Cerebellar cortex (tissue), 1 donor: ENCODE measurements at regions not wholly inside any gene's neighbourhood (a gene's known extent, or its start where the extent isn't known, plus 50 kb on each side); places are given as distances from the start of the nearest gene placed in this dataset.
"Not testable (repeated sequence)": the region's sequence is repeated elsewhere in the genome, so short reads cannot be mapped to it uniquely, and the experiment has no call there.

Source experiments
- DNase-seq: peaks from one replicate; pipeline ENCODE4 v3.0.0-alpha.2; 2015; ENCODE audit warnings: low spot score

DNA sequence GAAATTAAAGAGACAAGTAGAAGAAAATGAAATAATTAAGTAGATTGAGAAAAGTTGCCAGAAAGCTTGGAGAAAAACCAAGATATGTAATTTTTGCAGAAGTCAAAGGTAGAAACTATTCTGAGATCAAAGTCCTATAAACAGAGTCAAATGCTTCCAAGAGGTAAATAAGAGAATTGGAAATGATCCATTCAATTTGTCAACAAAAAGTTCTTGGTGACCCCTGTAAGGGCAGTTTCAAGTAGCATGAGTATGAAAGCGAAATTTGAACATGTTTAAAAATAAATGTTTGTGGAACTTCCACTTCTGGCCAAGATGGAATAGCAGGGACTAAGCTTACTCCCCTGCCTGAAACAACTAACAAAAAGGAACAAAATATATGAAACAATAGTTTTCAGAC, 562.0 kb downstream of the SMARCA1 start:
- no peak for DNase-seq

DNA sequence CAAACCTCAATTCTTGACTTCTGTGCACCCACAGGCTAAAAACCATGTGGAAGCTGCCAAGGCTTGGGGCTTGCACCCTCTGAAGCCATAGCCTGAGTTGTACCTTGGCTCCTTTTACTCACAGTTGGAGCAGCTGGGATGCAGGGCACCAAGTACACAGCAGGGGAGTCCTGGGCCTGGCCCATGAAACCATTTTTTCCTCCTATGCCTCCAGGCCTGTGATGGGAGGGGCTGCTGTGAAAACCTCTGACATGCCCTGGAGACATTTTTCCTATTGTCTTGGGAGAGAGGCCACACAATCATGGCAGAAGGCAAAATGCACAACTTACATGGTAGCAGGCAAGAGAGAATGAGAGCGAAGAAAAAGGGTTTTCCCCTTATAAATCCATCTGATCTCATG, 568.6 kb downstream of the SMARCA1 start:
- not testable (repeated sequence) for DNase-seq

DNA sequence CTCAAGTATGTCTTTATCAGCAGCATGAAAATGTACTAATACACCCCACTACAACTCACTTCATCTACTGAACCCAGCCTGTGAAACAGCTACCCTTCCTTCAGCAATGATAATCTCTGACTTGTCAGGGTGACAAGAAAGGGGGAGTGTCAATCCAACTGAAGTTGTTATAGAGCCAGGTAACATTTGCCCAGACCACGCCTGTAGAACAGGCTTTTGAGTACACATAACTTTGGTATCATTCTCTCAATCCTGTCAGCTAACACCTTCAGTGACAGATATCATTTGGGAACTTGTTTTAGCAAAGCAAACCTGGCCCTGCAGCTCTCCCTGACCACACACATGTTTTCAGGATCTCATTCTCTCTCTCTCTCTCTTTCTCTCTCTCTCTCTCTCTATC, 592.2 kb downstream of the SMARCA1 start:
- no peak for DNase-seq

DNA sequence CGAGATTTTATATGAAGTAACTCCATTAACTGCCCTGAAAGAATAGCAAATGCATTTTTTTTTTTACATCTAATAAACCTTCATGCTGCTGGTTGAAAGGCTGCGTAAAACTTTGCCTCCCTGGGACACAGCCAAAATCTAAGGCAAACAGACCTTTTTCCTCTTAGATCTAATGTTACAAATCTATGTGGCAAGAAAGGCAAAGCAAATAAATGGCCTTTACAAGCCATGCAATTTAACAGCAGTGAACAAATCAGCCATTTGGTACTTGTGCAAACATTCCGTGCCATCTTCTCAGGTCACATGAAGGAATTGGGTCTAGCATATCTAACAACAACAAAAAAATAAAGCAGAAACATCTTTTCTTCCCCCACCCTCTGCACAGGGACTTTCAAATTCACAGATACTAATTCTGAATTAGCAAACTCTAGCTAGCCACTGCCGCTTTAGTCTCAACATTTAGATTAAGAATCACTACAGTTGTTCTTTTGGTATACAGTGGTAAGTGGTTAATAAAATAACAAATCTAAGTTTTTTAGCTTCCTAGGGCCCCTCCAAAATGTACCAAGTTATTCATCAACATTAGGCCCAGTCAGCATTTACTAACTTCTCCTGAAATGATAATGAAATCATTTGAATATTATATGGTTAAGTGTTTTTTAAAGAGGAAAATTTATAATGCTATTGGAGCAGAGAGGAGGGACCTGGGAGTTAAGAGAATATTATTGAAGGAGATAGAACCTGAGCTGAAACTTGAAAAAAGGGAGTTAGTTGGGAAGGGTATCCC, 593.8 kb downstream of the SMARCA1 start:
- no peak for DNase-seq

DNA sequence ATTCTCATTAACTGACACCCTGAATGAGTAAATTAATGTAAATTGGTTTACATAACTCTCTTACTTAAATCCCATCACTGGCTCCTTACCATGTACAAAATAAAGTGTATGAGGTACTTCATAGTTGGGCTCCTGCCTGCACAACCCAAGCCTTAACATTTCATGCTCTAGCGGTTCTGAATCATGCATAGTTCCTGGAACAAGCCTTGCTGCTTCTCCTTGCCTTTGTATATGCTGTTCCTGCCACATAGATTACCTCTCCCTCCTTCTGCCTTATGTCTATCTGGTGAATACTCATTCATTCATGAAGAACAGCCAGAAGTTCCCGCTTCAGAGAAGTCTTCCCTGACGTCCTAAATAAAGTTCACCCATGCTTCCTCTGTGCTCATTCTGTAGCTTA, 594.7 kb downstream of the SMARCA1 start:
- DNase-seq = no peak

DNA sequence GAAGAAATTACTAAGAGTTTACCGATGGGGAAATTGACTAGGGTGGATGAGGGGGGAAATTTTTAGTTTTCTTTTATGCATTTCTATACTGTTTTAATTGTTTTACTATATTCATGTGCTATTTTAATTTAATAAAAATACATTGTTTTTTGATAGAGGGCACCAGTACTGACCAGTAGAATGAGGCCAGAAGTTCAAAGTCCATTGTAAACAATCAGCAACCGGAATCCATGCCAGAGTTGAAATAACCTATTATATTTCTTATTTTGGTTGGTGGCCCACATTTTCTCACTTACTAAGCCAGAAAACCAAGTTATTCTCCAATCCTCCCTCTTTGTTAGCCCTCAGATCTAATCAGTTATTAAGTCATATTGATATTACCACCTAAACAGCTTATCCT, 595.9 kb downstream of the SMARCA1 start:
- no peak for DNase-seq

DNA sequence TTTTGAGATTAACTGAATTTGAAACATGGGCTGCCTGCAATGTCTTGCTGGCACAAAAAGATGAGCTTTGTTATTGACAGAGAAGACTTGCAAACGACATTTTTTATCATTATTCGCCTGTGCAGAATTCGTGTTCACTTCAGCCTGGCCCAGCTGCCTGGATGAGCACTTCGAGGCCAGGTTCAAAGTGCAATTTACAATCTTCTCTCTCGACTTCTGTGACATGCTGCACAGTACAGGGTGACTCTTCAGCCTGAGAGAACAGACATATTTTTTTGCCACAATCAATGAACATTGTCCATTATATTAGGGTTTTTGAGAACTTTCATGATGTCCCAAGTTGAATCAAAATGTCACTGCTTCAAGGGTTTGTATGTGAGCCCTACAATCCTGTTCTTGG, 616.5 kb downstream of the SMARCA1 start:
- no peak for DNase-seq

DNA sequence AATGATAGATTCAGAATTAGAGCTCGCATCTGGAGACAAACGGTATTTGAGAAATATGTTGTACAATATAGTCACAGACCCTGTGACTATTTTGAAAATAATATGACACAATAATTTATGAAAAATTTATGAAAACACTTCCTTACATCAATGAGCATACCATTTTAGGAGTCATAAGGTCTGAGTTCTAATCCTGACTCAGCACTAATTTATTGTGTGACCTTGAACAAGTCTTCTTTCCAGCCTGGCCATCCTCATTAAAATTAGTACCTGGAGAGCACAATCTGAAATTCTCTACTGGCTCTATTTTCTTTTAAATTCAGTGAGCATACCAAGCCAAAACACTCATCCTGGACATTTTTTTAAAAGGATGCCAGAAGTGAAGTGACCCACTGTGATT, 622.3 kb downstream of the SMARCA1 start:
- no peak for DNase-seq

DNA sequence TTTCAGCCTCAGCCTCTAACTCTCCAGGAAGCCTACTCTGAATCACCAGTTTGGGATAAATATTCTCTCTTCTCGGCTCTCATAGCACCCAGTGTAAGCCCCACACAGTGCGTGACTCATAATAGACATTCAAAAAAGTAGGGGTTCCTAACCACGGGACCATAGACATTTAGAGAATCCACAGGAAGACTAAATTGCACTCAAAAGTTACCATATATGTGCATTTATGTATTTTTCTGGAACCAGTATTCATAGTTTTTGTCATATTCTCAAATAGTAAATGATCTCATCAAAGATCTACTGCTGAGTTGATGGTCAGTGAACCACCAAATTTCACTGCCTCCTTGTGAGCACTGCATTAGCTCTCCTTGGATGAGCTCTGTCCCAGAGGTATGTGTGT, 625.7 kb downstream of the SMARCA1 start:
- DNase-seq = no peak

DNA sequence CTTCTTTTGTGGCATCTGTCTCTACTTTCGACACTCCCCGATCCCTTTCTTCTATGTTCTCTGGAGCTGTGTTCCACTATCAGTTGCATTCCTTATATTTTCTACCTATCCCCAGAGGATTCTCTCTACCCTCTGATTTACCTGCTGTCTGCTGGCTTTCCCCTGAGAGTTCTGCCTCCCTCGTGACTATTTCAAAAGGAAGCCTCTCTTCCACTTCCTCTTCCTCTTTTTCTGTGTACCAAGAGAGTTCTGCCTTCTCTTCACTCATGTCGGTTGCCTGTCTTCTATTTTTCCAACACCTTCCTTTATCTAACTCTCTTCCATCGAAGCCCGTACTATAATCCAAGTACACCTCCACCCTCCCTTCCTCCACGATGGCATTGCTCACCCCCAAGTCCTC, 631.7 kb downstream of the SMARCA1 start:
- DNase-seq = no peak

DNA sequence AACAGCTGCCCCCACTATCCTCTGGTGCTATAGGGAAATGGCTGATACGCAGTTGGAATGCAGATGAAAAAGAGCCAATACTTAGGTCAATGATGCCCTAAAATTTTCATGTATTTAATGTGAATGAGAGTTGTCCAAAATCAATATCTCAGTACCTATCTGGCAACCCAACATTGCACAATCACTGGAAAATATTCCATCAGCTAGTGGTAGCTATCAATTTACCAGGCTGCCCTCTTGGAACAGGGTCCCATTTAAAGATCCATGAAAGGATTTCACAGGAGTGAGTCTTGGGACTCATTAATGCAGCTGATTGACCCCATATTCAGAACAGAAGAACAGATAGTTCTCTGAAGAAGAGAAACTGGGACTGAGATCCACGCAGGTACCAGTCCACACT, 638.9 kb downstream of the SMARCA1 start:
- DNase-seq = no peak

DNA sequence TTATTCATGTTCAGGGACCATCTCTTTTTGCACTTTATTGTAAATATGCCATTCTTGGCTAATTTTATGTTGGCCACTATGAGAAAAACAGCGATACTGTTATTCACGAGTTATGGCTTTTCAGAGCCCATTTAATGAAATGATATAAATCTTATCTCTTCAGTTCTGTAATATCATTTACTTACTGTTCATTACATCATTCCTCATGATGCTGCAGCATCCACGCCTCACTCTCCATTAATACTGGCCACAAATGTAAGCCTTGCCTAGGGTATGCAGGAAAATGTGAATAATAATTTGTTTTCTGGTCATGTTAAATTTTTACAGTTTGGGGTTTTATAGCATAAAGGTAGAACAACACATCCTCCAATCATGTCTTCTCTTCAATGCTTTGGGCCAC, 639.6 kb downstream of the SMARCA1 start:
- DNase-seq = no peak

DNA sequence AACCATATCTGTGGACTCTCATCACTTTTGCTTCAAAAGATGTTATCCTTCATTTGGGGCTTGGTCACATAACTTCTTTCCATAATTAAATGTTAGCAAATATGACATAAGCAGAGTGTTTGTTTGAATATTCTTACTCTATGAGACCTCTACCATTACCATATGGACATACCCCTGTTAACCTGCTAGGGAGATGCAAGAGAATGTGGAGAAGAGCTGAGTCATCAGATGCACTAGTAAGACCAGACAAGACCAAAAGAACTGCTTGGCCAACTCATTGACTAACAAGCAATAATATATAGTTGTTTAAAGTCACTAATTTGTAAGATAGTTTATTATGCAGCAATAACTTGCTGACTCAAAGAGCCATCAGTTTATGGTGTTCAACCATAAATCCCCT, 652.9 kb downstream of the SMARCA1 start:
- DNase-seq = no peak

DNA sequence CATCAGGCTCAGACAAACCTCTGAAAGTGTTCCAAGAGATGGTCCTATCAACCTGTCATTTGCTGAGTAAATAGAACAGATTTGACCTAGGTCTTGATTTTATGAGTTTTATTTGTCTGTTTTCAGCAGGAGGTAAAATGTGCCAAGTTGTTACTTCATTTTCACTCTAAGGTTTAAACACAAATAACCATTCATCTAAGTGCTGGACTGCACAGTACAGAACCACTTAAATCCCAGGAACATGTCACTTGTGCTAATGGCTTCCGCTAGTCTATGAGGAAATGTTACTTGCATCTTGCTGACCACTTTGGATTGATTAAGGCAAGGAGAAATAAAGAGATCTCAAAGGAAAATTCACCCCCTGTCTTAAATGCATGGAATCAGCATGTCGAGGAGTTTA, 660.7 kb downstream of the SMARCA1 start:
- no peak for DNase-seq

DNA sequence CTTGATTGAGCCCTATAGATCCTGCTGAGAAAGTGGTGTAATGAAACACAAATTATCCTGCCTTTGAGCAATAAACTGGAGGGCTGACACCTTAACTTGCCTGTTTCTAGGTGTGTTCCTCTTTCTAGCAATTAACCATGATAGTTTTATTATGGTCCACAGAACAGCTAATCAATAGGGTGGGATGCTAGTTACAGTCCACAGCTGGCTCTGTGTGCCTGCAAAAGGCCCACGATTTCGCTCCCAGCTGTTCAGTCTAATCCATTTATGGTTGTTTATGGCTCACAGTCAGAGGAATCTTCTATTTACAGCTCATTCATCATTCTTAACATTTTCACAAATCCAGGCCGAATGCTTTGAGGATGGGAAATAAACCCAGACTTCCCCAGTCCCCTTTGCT, 674.9 kb downstream of the SMARCA1 start:
- DNase-seq = no peak

DNA sequence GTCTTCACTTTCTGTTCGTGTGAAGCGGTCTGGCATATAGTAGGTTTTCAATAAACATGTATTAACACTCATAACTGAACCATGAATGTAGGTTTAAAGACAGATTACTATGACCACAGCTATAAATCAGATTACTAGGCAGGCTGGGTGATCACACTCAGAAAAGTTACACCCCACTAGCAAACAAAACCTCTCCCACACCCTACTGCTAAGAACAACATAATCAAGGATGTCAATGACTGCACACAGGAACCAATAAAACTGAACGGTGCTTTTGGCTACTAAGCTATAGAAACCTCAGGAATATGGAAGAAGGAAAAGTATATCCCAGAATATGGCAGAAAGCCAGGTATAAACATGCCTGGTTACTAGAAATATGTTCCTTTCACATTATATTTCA, 676.9 kb downstream of the SMARCA1 start:
- DNase-seq = no peak

DNA sequence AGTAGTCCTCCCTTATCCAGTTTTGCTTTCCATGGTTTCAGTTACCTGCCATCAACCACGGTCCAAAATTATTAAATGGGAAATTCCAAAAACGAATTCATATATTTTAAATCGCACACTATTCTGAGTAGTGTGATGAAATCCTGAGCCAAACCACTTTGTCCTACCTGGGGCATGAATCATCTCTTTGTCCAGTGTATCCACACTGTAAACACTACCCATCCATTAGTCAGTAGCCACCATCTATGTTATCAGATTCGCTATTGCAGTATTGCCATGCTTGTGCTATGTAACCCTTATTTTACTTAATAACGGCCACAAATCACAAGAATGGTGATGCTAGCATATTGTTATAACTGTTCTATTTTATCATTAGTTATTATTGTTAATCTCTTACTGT, 704.6 kb downstream of the SMARCA1 start:
- DNase-seq = no peak

DNA sequence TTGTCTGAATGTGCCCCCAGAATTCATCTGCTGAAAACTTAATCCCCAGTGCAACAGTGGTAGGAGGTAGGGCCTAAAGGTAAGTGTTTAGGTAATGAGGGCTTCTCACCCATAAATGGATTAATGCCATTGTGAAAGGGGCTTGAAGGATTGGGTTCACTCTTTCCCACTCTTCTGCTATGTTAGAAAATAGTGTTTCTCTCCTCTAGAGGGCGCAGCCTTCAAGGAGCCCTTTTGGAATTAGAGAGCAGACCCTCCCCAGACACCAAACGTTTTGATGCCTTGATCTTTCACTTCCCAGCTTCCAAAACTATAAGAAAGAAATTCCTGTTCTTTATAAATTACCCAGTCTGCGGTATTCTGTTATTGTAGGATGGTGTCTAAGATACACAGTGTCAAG, 706.4 kb downstream of the SMARCA1 start:
- DNase-seq = no peak

DNA sequence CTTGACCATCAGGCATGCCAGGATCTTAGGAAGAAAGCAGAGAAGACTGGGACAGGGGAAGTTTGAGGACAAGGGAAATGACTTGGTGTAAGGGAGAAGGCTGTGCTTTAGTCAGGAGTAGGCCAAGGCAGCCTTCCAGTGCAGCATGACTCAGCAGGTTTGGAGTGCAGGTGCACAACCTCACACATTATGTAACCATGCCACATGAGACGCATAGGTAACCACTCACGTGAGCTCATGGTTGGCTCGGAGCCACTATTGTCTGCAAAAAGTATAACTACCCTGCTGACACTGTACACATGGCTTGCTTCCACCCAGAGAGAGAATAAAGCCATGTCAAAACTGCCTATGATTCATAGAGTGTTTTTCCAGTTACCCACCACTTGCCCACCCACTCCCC, 715.9 kb downstream of the SMARCA1 start:
- no peak for DNase-seq

DNA sequence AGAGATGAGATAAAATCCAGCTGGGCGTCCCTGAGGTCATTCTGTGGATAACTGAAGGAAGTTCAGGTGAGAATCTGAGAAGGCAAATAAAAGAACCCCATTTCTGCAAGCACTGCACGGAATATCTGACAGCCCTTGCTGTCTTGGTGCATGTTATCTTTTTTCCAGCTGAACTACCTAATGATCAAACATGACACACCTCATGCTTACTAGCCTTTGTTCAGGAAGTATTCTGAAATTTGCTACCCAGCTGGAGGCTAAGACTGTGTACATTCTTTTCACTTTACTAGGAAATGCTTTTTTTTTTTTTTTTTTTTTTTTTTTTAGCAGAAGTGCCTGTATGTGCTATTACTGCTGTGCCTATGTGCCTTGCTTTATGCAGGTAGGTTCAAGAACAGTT, 718.1 kb downstream of the SMARCA1 start:
- DNase-seq = no peak

DNA sequence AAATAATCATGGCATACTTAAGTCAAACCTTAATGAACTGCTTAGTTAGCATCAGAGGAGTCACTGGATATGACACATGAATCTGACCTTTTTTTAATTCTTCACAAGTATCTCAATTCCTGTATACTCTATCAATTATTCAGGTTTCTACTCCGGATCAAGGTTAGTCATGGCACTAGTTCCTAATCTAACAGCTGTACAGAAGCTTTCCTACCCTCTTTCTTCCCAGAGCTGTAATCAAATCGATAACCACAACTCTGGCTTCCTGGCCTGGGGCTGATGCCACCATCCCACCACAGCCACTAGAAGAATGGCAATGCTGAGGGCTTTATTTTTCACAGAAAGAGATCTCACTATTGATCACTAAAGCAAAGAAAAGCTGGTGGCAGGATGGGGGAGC, 718.5 kb downstream of the SMARCA1 start:
- no peak for DNase-seq

DNA sequence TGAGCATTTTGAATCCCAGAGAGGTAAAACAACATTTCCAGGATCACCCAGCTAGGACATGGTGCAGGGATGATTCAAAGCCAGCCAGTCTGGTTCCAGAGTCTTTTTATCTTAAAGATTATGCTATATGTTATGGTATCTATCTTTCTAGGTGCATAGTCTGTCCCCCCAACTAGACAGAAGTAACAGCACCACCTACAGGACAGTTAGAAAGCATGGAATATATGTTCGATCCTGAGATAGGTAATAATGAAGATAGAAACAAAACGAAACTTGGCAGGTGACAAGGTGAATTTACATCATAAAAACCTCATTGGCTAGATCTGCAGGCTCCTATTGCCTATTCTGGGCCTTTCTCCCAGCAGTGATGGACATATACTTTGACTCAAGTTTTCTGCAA, 723.2 kb downstream of the SMARCA1 start:
- DNase-seq = no peak

DNA sequence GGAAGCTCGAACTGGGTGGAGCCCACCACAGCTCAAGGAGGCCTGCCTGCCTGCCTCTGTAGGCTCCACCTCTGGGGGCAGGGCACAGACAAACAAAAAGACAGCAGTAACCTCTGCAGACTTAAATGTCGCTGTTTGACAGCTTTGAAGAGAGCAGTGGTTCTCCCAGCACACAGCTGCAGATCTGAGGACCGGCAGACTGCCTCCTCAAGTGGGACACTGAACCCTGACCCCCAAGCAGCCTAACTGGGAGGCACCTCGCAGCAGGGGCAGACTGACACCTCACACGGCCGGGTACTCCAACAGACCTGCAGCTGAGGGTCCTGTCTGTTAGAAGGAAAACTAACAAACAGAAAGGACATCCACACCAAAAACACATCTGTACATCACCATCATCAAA, 730.9 kb upstream of the ACTRT1 start:
- not testable (repeated sequence) for DNase-seq

DNA sequence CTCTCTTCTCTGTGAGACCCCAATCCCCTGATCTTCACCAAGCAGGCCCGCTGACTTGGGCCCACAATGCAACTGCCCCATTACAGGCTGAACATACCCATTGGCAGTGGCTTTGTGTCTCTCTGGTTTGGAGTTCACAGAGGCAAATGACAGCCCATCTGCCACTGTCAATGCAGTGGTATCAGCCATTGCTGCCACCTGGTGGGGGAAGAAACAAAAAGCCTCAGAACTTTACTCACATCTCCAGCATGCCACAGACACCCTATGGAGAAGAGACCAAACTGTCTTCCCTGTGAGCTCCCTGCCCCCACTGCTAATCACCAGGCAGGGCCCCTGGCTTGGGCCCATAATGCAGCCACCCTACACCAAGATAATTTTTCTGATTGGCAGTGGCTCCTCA, 729.3 kb upstream of the ACTRT1 start:
- DNase-seq = peak; percentile 1

DNA sequence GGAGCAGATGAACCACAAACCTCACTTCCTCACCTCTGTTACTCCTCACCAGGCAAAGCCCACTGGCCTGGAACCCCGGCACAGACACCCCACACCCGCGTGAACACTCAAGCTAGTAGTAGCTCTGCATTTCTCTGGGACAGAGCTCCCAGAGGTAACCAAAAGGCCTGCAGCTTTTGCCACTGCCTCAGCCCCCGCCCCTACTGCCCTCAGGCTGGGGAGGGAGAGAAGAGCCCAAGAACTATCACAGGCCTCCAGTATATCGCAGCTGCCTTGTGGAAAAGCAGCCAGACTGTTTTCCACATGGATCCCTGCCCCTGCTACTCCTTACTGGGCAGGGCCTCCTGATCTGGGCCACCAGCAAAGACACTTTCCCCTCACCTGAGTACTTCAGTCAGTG, 728.7 kb upstream of the ACTRT1 start:
- DNase-seq = no peak
